KBM-7 (cell line): ENCODE measurements at regions not wholly inside any gene's neighbourhood (a gene's known extent, or its start where the extent isn't known, plus 50 kb on each side); places are given as distances from the start of the nearest gene placed in this dataset.

Experiments
- DNase-seq: peaks from one replicate; pipeline ENCODE4 v3.0.0-alpha.2; 2015
- in situ Hi-C: fragments of 300-500 bp; cut with MboI; formaldehyde crosslinking; loops from 2 replicates; pipeline ENCODE4 v1.14.3; 2020; ENCODE audit warnings: low sequenced_read_pairs, low pct_unique_long_range_greater_than_20kb, mixed read lengths

DNA sequence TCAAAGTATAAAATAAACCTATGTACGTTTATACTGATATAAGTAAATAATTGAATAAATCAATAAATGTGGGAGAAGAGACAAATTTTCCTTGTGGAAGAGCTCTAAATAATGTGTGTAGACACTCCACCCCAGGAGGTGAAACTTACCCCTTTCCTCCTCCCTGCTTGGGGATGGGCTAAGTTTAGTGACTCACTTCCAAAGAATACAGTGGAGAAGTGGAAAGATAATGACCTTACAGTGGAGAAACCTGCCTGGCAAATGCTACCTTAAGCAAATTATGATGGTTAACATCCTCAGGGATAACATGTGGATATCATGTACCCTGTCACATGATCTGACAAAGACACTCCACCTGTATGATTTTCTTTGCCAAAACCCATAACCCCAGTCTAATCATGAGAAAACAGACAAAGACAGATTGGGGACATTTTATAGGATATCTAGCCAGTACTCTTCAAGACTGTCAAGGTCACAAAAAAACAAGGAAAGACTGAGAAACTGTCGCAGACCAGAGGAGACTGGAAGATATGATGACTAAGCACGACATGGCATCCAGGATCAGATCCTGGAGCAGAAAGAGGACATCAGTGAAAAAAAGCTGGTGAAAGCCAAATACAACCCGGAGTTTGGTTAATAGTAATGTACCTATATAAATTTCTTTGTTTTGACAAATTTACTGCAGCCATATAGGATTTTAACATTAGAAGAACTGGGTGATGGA, 195.5 kb upstream of the PRDM1 start:
- DNase-seq, result no peak
- in situ Hi-C loops, result no loop called here

DNA sequence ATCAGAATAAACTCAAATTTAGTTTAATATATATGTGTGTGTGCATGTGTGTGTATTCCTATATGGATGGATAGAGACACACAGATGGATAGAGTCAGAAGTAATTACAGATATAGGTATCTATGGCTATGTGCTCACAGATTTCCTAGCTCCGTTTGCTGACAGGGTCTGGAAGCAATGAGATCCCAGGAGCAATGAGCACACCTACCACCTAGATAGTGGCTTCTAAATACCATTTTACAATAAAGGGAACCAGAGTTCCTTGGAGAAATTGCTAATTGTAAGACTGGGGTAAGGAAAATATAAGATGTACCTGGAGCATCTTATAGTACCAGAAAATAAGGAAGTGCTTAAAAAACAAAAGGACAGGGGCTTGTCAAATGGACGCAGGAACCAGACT, 196.2 kb upstream of the PRDM1 start:
- in situ Hi-C loops, result no loop called here
- DNase-seq, result no peak

DNA sequence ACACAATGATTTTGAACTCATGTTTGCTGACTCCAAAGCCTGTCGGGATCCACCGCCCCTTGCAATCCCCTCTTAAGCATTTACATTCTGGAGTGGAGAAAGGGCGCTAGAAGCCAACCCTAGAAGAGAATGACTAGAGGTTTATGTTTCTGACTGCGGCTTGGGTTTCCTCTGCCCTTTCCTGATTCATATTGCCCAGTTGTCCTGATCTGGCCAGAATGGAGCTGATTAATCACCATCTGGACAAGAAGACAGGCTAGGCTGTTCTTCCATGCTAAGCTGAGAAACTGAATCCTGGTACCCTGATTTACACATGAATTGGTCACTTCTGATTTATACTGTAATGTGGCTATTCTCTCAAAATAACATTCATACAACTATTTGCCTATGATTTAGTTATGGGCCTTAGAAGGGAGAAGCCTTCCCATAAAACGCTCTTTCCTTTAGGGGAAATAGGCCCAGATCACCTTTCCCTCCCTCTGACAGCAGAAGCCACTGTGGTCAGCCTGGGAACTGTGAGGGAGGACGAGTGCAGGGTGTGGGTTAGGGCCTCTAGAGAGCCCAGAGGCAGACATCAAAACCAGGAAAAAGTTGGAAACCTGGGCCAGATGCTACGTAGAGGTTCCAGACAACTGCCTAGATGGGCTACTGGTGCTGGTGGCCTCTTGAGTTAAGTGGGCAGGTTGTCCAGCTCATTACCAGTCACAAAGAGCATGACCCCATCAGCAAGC, 199.2 kb upstream of the PRDM1 start:
- DNase-seq, result no peak
- in situ Hi-C loops, result no loop called here

DNA sequence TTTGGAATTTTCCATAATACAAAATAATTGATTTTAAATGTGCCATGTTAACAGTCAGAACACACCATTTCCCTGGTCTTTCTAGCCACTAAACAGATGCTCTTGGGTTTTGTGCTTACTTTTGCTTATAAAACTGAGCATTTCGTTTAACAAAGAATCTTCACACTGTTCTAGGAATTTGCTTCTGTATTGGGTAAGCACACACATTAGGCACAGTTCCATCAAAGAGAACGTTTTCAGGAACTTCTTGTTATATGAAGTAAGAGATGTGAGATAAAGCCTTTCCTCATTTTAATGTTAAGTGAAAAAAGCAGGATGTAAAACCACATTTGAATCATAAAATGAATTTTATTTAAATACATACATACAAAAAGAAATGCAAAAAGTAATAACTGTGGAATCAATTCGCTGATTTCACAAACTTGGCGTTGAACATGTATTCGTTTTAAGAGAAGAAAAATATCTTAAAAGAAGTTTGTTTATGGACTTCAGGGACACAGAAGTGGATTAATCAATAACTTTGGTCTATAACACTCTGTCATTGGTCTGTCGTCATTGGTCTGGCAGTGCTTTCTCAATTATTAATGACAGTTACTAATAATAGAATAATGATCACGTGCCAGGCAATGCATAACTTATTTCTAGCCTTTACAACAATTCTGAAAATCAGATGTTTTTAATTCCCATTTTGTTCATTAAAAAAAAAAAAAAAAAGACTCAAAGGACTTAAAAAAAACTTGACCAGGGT, 199.9 kb upstream of the PRDM1 start:
- in situ Hi-C loops, result no loop called here
- peak; percentile 49 for DNase-seq

DNA sequence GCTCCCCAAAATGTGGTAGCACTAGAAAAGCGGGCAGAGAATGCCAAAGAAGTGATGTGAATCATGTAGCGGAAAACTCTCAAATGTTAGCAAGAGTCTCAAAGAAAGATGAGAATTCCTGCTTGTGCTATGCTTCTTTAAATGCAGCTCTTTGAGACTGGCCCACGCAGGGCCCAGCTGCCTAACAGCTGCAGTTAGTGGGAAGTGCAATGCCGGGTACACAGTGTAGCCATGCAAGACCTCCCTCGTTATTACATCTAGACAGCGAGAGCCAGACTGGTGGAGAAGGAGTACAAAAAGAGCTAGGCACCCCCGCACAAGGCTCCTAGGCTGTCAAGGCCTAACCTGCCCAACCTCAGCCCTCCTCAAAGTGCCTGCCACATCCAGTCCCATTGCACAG, 201.7 kb upstream of the PRDM1 start:
- in situ Hi-C loops, result no loop called here
- DNase-seq, result no peak

DNA sequence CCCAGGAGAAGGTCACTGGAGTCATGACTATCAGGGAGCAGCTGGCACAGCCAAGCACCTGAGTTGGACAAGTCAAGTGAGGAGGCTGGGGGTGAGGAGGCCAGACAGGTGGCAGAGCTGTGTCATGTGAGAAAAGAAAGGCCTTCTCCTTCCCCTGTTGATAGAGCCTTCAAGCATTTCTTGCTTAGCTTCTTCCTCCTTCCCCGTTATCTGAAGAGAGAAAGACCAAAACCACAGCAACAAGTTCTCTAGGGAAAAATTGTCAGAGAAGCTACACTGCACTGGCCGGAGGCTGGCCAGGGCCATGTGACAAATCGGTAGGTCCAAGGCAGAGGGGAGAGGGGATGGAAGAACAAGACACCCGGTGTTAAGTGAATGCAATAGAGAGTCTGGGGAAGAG, 202.1 kb upstream of the PRDM1 start:
- no peak for DNase-seq
- in situ Hi-C loops, result no loop called here

DNA sequence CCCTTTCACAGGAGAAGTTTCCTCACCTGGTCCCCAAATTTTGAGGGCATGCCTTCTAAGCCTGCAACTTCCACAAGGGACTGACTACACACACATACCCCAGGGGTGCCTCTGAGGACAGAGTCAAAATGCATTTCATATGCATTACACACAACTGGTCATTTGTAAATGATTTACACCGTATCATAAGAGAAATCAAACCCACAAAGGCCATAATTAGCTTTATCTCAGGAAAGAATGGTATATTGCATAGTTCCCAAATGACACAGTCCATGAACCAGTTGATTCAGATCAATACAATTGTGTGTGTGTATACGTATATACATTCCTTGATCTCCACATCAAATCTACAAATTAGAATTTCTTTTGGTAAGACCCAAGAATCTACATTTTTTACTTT, 203.3 kb upstream of the PRDM1 start:
- in situ Hi-C loops, result no loop called here
- DNase-seq, result no peak

DNA sequence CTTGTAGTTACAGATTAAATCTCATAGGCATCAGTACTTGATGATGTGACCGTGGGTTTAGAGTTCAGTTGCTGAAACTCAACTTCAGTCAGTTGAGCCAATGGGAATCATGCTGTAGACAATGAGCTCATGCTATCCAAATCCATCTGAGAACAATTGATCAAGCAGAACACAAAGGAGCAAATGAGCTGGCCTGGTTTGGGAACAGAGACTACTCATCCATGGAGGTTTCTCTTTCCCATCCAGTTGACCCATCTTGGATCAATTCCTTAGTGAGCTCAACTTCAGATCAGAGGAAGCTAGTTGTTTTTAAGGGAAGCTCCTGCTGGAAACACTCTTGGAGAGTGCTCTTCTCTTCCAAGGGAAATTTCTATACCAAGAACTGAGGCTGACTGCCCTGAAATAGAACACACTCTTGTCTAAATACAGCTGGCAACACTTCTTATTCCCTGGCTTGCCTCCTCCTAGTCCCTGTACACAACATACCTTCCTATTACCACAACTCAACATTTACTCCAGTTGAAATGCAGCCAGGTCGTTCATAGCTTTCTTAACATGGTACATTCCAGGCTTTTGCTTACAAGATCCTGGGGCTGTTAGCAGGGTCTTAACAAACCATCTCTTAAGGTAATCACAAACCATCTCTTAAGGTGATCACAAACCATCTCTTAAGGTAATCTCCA, 203.9 kb upstream of the PRDM1 start:
- no peak for DNase-seq
- in situ Hi-C loops, result no loop called here

DNA sequence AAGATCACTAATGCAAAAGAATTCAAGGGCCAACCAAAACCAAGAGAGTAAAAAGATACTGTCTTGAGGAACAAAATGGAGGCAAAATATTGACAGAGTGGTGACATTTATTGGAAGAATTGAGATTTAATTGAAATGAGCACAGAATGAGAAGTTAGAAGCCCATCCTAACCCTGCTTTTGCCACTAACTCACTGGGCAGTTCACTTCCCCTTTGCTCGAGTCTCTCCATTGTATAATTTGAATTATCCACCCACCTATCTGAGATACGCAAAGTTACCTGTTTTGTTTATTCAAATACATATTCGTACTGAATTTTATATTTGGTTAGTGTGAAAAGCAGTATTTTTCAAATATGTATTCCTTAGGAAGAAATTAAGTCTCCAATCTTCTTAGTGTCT, 204.5 kb upstream of the PRDM1 start:
- DNase-seq, result no peak
- in situ Hi-C loops, result no loop called here

DNA sequence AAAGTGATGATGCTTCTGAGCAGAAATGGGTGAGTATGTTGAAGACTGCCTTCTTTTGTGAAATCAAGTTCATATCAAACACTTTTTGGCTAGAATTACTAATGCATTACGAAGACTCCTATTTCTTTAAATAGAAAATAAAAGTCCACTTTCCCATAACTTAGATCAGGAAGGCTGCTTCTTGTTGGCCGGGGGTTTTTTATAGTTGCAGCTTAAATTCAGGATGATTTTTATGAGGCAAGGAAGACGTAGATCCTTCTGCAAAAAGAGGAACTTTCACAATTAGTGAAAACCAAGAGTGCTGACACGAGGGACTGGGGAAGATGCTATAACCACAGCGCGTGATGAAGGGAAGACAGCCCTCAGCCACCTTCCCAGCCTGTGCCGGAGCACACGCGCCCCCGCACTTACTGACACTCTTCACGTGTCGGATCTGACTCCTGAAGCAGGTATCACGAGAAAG, 206.1 kb upstream of the PRDM1 start:
- in situ Hi-C loops, result no loop called here
- DNase-seq, result peak; percentile 91

DNA sequence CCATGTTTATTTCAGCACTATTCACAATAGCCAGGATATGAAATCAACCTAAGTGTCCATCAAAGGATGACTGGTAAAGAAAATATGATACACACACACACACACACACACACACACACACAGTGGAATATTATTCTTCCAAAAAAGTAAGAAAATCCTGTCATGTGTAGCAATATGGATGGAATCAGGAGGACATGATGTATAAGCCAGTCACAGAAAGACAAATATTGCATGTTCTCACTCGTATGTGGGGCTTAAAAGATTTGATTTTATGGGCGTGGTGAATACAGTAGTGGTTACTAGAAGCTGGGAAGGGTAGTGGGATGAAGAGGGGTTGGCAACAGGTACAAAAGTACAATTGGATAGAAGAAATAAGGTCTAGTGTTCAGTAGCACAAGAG, 207.0 kb upstream of the PRDM1 start:
- DNase-seq, result no peak
- in situ Hi-C loops, result no loop called here

DNA sequence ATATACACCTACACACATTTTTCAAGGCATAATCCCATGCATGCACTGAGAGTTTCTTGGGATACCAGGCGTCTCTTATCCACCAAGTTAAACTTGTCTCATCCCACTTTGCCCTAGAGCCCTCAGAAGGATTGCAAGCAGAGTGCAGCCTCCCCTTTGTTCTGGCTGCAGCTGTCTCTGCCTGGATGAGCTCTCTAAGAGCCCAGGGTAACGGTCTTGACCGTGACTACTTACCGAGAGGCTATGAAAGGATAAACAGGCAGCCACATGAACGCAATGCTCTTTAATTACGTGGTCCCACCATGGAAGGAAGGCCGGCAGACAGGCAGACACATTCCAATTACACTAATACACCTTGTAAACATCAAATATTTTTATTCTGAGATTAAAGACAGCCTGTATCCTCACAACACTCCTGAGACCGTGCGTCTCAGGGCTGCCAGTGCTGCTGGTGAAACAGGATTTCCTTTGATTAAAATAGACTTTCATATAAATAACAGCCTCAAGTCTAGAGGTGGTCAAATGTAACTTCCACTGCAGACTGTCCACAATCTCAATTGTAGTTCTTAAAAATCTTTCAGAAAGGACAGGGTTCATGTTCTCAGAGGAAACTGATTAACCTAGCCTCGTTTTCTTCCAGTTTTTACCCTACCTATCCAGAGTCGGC, 210.0 kb upstream of the PRDM1 start:
- DNase-seq, result no peak
- in situ Hi-C loops, result no loop called here

DNA sequence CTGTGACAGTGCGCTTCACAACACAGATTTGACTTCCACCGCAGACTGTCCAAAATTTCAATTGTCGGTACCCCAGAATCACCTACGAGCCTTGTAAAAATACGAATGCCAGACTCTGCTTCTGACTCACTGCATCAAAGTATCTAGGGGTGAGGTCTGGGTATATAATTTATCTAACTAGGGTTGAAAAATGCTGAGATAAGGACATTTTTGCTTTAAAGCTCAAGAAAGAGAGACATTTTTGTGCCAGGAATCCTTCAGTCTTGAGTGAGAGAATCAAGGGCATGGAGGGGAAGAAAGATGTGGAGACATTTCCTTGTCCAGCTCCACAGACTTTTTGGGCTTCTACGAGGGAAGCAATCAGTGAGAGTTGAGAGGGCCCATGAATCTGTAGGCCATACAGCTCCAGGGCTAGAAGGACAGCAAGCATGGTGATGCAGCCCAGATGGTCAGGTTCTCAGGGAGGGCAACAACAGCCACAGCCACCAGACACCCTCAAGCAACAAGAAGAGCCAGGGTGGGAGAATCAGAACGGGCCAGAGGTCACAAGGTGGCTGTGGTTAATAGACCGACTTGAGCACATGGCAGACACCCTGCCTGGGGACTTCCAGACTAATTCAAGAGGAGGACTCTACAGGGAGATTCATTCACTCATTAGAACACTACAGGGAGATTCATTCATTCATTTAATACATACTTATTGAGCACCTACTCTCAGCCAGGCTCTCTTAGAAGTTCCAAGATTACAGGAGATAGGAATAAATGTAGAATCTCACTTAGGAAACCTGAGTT, 211.1 kb upstream of the PRDM1 start:
- DNase-seq, result no peak
- in situ Hi-C loops, result no loop called here

DNA sequence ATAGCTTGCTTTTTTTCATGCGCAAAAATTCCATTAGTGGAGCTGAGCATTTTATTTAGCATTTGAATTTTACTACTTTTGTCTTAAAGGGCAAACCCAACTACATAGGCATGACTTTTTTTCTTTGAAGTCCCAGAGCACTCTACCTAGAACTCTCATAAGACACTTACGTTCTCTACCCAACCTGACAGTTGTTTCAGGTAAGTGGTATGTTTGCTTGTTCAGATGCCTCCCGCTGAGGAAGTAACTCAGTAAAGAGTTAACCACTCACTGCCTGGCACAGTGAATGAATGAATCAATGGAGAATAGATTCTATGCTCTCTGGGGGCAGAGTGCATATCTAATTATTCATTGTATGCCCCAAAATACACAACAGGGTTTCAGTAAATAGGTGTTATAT, 212.3 kb upstream of the PRDM1 start:
- DNase-seq, result no peak
- in situ Hi-C loops, result no loop called here

DNA sequence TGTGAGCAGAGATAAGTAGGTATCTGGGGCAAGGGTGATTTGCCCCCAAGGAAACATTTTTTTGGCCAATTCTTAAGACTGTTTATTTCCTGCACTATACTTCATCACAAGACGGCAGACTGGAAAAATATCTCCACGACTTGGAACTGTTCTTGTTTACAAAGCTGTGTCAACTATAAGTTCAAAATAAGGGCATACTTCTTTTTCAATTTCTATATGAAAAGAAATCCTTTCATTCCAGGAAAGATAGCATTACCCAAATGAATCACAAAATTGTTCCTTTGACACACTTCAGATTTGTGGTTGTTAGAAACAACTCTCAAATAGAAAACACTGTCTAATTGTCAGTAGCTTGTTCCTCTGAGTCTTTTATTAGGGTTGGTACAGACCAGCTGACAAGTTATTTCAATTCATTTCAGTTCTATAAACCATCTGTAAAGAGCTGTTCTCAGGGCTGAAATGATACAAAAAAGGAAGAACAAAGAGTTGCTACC, 212.9 kb upstream of the PRDM1 start:
- DNase-seq, result no peak

DNA sequence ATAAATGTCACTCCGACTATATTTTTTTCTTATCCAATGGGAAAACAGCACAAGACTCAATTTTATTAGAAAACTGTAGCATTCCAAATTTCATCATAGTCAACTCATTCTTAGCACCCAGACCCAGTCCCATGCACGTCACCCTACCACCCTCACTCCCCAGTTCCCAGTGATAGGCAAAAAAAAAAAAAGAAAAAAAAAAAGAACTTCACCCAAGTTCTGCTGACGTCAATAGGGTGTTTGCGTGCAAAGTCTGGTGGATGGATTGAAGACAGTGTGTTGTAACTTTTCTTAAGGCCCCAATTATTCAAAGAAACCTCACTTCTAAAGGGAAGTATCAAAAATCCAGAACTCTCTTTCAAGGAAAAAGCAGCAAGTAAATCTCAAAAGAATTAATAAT, 213.9 kb upstream of the PRDM1 start:
- no peak for DNase-seq
- in situ Hi-C loops, result no loop called here

More for the DNA sequence above, 212.9 kb upstream of the PRDM1 start:
- in situ Hi-C loops, result no loop called here

DNA sequence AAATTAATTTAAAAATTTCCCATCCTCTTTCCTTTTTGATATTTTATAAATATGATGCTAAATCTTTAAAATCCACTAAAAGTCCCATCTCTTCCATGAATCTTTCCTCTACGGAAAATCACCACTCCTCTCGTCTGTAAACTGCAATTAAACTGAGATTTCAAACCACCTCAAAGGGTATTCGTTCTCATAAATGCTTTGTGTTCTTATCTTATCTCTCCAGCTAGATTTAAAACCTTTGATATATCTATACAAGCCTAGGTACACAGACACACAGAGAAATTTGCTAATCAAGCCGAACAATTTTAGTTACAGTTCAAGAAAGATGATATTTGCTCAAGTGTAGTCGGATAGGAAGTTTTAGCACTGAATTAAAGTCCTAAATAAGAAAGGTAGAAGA, 214.6 kb upstream of the PRDM1 start:
- in situ Hi-C loops, result no loop called here
- DNase-seq, result no peak

DNA sequence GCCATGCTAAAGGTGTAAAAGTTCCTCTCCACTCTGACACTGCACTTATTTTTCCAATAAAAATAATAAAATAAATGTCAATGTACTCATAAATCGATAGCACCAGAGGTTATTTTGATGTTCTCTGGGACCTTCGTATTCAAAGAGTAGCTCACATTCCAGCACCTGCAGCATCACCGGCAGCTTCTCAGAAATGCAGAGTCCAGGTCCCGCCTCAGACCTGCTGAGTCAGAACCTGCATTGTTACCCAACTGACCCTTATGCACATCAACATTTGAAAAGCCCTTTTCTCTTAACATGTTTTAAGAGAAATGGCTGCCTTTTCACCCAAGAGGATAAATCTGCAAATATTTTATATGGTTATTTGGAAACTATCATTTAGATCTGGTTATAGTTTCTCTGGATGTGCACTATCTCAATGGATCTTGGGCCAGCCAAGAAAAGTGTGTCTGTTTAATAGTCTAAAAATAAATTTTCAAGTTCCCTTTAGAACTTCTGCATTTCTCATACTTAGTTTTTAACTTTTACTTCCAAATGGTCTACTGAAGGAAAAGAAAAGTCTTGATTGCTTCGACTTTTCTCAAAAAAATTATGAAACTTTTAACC, 216.2 kb upstream of the PRDM1 start:
- in situ Hi-C loops, result no loop called here
- peak; percentile 33 for DNase-seq
